GM12878 (cell line): ENCODE measurements at regions not wholly inside any gene's neighbourhood (a gene's known extent, or its start where the extent isn't known, plus 50 kb on each side); places are given as distances from the start of the nearest gene placed in this dataset.

Experiments
- ATAC-seq: fragments of 200-7000 bp; cut with Tn5 transposase; 3 replicates; pipeline ENCODE4 v1.9.1; 2020; ENCODE audit warnings: mild to moderate bottlenecking, moderate library complexity
- BruUV-seq: library from RNA; stranded (reverse); fragments of 400-500 nt; replicated peaks from 2 replicates; lab custom pipeline; 2021; lab: Mats Ljungman, UMichigan
- CTCF ChIA-PET: fragments of 300-600 bp; sonication (Branson Sonifier 250); formaldehyde crosslinking; extraction: SDS; loops from one replicate; lab custom pipeline; 2021; ENCODE audit warnings: inconsistent platforms; lab: Yijun Ruan, JAX
- POLR2A ChIA-PET: fragments of 350-600 bp; formaldehyde crosslinking; extraction: SDS; loops from one replicate; lab custom pipeline; 2021; ENCODE audit warnings: inconsistent platforms; lab: Charles Lee
- RAD21 ChIA-PET: fragments of 300-600 bp; sonication (Branson Sonifier 250); formaldehyde crosslinking; loops from one replicate; lab custom pipeline; 2023; ENCODE audit warnings: antibody characterized with exemption; ENCODE audit not compliant: unreplicated experiment; lab: Charles Lee
- SMC1A ChIA-PET: fragments of 300-600 bp; sonication (Branson Sonifier 250); formaldehyde crosslinking; loops from one replicate; lab custom pipeline; 2023; ENCODE audit not compliant: unreplicated experiment, uncharacterized antibody; lab: Charles Lee
- DNase-seq: peaks from one replicate; pipeline ENCODE4 v3.0.0-alpha.2; 2011; ENCODE audit warnings: low read depth, low spot score
- FAIRE-seq: peaks from 3 replicates; lab custom pipeline; 2011; peaks lifted over from hg19 to GRCh38; lab: Jason Lieb, UNC
- H2AFZ ChIP-seq: 2 replicates; pipeline ENCODE4 v1.6.0; 2011; ENCODE audit warnings: low read depth, low read length, control low read depth; ENCODE audit not compliant: control insufficient read depth
- H3K27ac ChIP-seq: 2 replicates; pipeline ENCODE4 v1.5.1; 2011; ENCODE audit warnings: control low read depth; ENCODE audit not compliant: control insufficient read depth, insufficient read depth
- H3K27me3 ChIP-seq, 2 experiments: replicated peaks in 1 of 2; 2 replicates each; pipeline versions ENCODE4 v1.6.0 to v1.6.1; 2011; ENCODE audit warnings: low read length in 1 of 2; ENCODE audit not compliant: control insufficient read depth in 2 of 2, insufficient read depth in 2 of 2
- H3K36me3 ChIP-seq, 2 experiments: 2 replicates each; pipeline ENCODE4 v1.5.1; 2011; ENCODE audit warnings: low read length in 1 of 2; ENCODE audit not compliant: control insufficient read depth in 2 of 2, insufficient read depth in 2 of 2
- H3K4me1 ChIP-seq: 2 replicates; pipeline ENCODE4 v1.6.1; 2011; ENCODE audit warnings: mild to moderate bottlenecking, low read length, moderate library complexity, mixed read lengths; ENCODE audit not compliant: control insufficient read depth, insufficient read depth
- H3K4me2 ChIP-seq: 2 replicates; pipeline ENCODE4 v1.6.0; 2011; ENCODE audit warnings: control low read depth; ENCODE audit not compliant: control insufficient read depth, insufficient read depth
- H3K4me3 ChIP-seq: fragments of 200-600 bp; sonication (generic); 2 replicates; pipeline ENCODE4 v1.5.1; 2016
- H3K79me2 ChIP-seq: 2 replicates; pipeline ENCODE4 v1.6.0; 2011; ENCODE audit warnings: low read length; ENCODE audit not compliant: control insufficient read depth, insufficient read depth
- H3K9ac ChIP-seq: 2 replicates; pipeline ENCODE4 v1.8.0; 2011; ENCODE audit warnings: low read length, control low read depth, mixed read lengths; ENCODE audit not compliant: control insufficient read depth, insufficient read depth
- H3K9me3 ChIP-seq: replicated peaks from 3 replicates; pipeline ENCODE4 v1.5.1; 2011; ENCODE audit warnings: mild to moderate bottlenecking, low read length; ENCODE audit not compliant: control insufficient read depth, insufficient read depth
- H4K20me1 ChIP-seq: 2 replicates; pipeline ENCODE4 v1.6.0; 2011; ENCODE audit not compliant: control insufficient read depth, insufficient read depth
- BCL11A ChIP-seq: IDR thresholded peaks from 2 replicates; pipeline ENCODE4 v1.6.1; 2011; ENCODE audit warnings: low read depth, low read length
- BRCA1 ChIP-seq: IDR thresholded peaks from 2 replicates; pipeline ENCODE4 v1.6.1; 2011; ENCODE audit warnings: low read depth, low read length, improper control_type of control experiment
- CBX3 ChIP-seq: fragments of 200-600 bp; sonication (generic); IDR thresholded peaks from 2 replicates; pipeline ENCODE4 v1.6.1; 2016; ENCODE audit warnings: low read depth, borderline replicate concordance
- EGR1 ChIP-seq, 2 experiments: IDR thresholded peaks; 1 replicate in 1 of 2; 2 replicates in 1 of 2; pipeline ENCODE4 v1.6.1; 2011 to 2012; ENCODE audit warnings: low read depth in 2 of 2, low read length in 2 of 2, borderline replicate concordance in 1 of 2, mild to moderate bottlenecking in 1 of 2, moderate library complexity in 1 of 2
- EP300 ChIP-seq, 2 experiments: fragments of 150-350 bp in 1 of 2; IDR thresholded peaks; 2 replicates each; pipeline ENCODE4 v1.6.1; 2011 to 2012; ENCODE audit warnings: low read depth in 2 of 2, low read length in 2 of 2, borderline replicate concordance in 1 of 2, improper control_type of control experiment in 1 of 2, inconsistent platforms in 1 of 2; ENCODE audit not compliant: control insufficient read depth in 1 of 2
- JUND ChIP-seq: IDR thresholded peaks from 2 replicates; pipeline ENCODE4 v1.6.1; 2012; ENCODE audit warnings: low read depth, mild to moderate bottlenecking, low read length, improper control_type of control experiment, moderate library complexity
- NRF1 ChIP-seq: conservative IDR thresholded peaks from 2 replicates; pipeline ENCODE4 v1.6.1; 2011; ENCODE audit warnings: mild to moderate bottlenecking, low read depth, low read length, improper control_type of control experiment
- PAX8 ChIP-seq: fragments of 450-650 bp; IDR thresholded peaks from 2 replicates; pipeline ENCODE4 v1.6.1; 2017; ENCODE audit warnings: mild to moderate bottlenecking, moderate library complexity
- RUNX3 ChIP-seq: IDR thresholded peaks from 2 replicates; pipeline ENCODE4 v1.6.1; 2012; ENCODE audit warnings: low read length, inconsistent platforms
- SUPT20H ChIP-seq: IDR thresholded peaks from 2 replicates; pipeline ENCODE4 v1.6.1; 2011; ENCODE audit warnings: low read depth, mild to moderate bottlenecking, low read length, moderate library complexity, borderline replicate concordance; ENCODE audit not compliant: control insufficient read depth
- TARDBP ChIP-seq: IDR thresholded peaks from 2 replicates; pipeline ENCODE4 v1.6.1; 2016; ENCODE audit warnings: borderline replicate concordance
- ZNF384 ChIP-seq: IDR thresholded peaks from 2 replicates; pipeline ENCODE4 v1.6.1; 2012; ENCODE audit warnings: low read depth, mild to moderate bottlenecking, low read length, improper control_type of control experiment, borderline replicate concordance
- ZZZ3 ChIP-seq: IDR thresholded peaks from 2 replicates; pipeline ENCODE4 v1.6.1; 2011; ENCODE audit warnings: low read depth; ENCODE audit not compliant: control insufficient read depth, insufficient read length
- WGBS: methylation state at CpG from one replicate; pipeline ENCODE4 v1.1.6; 2016; ENCODE audit warnings: low lambda C conversion rate; ENCODE audit not compliant: insufficient replicate concordance, insufficient coverage; ENCODE audit errors: missing lambda C conversion rate; 5-methylcytosine and 5-hydroxymethylcytosine counted together
- in situ Hi-C: fragments of 300-500 bp; cut with MboI; formaldehyde crosslinking; loops from 9 replicates; pipeline ENCODE4 v1.14.3; 2018; ENCODE audit warnings: mixed read lengths
- intact Hi-C: fragments of 100-400 bp; cut with micrococcal nuclease; formaldehyde crosslinking; loops from one replicate; pipeline ENCODE4 v1.14.2; 2022; ENCODE audit not compliant: unreplicated experiment
- TF ChIP-seq, protein P1 (sequence below): IDR thresholded peaks from 2 replicates; pipeline ENCODE4 v1.6.1; 2012; ENCODE audit warnings: low read depth, low read length, improper control_type of control experiment

- Histone ChIP-seq H3K9me3 (no peaks in the 10 kb centered on the region), H3K79me2 (no peaks in the 10 kb centered on the region), H3K36me3 (no peaks in the 10 kb centered on the region), H2AFZ (no peak overlapping the region), H3K4me1 (no peaks in the 10 kb centered on the region), H3K4me2 (no peak overlapping the region), H3K27me3 (no peaks in the 10 kb centered on the region)
- intact Hi-C loops (no loop called here), in situ Hi-C loops (no loop called here)
- FAIRE-seq (no peak), DNase-seq (no peak)
- ChIA-PET RAD21 (no interaction called here), POLR2A (no interaction called here), CTCF (no interaction called here), SMC1A (interaction anchor here (1.1 kb wide), 1 partner anchor 150 kb away, joined by 3 read pairs; no protein-coding TSS in a partner anchor)
- no TSS peak for BruUV-seq
- no peak for TF ChIP-seq EGR1 (IDR thresholded peaks at IDR 0.05; ENCODE audit: borderline replicate concordance in 1 of 2, low read depth in 2 of 2, low read length in 2 of 2)
- TF ChIP-seq BRCA1: no peak
- TF ChIP-seq SUPT20H: no peak
- TF ChIP-seq TARDBP: no peak
- TF ChIP-seq CBX3: no peak
- no peak for TF ChIP-seq RUNX3
- no peak for TF ChIP-seq NRF1
- TF ChIP-seq, all 136 proteins: peak for 0
- Histone ChIP-seq H3K9ac (no peak overlapping the region), H3K27ac (no peak overlapping the region), H3K4me3 (no peak overlapping the region), H4K20me1 (no peaks in the 10 kb centered on the region)
- ATAC-seq: no peak
Observed at GRCh38 chr9:115517335-115518075, 399.5 kb upstream of the TNC start.

GRCh38 chr9:115520646-115521045, 402.7 kb upstream of the TNC start:
- no TSS peak for BruUV-seq
- Histone ChIP-seq H3K9me3 (no peaks in the 10 kb centered on the region), H3K9ac (no peak overlapping the region), H3K27ac (no peak overlapping the region), H3K36me3 (no peaks in the 10 kb centered on the region), H3K4me2 (no peak overlapping the region), H3K27me3 (no peaks in the 10 kb centered on the region), H3K79me2 (no peaks in the 10 kb centered on the region), H2AFZ (no peak overlapping the region), H3K4me3 (no peak overlapping the region), H4K20me1 (no peaks in the 10 kb centered on the region), H3K4me1 (no peaks in the 10 kb centered on the region)
- DNase-seq (no peak), ATAC-seq (no peak), FAIRE-seq (no peak)
- 0% methylated on average over 3 of the region's 3 CpGs for WGBS
- ChIA-PET CTCF (interaction anchor here (1.6 kb wide), 1 partner anchor 294 kb away, joined by 7 read pairs; no protein-coding TSS in a partner anchor), SMC1A (interaction anchor here (1.2 kb wide), 1 partner anchor 128 kb away, joined by 3 read pairs; no protein-coding TSS in a partner anchor), POLR2A (no interaction called here), RAD21 (no interaction called here)
- intact Hi-C loops (loop anchor here (5.0 kb wide), 3 partner anchors 173 to 483 kb away; no protein-coding TSS in a partner anchor), in situ Hi-C loops (loop anchor here (10.0 kb wide), 4 partner anchors 506 to 1106 kb away; no protein-coding TSS in a partner anchor)
- TF ChIP-seq EP300 (IDR thresholded peaks at IDR 0.05; ENCODE audit: borderline replicate concordance in 1 of 2, control insufficient read depth in 1 of 2, low read depth in 2 of 2, low read length in 2 of 2): no peak
- TF ChIP-seq PAX8: no peak
- TF ChIP-seq BCL11A: no peak
- TF ChIP-seq JUND: no peak
- no peak for TF ChIP-seq ZNF384
- TF ChIP-seq, protein P1, sequence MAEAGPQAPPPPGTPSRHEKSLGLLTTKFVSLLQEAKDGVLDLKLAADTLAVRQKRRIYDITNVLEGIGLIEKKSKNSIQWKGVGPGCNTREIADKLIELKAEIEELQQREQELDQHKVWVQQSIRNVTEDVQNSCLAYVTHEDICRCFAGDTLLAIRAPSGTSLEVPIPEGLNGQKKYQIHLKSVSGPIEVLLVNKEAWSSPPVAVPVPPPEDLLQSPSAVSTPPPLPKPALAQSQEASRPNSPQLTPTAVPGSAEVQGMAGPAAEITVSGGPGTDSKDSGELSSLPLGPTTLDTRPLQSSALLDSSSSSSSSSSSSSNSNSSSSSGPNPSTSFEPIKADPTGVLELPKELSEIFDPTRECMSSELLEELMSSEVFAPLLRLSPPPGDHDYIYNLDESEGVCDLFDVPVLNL: no peak
- no peak for TF ChIP-seq ZZZ3
